Stimulated activated CD4-positive, alpha-beta T cell treated with anti-CD3 and anti-CD28 coated beads, TNF-alpha, amount 100 ng/mL, for 48 hours (primary cell): ENCODE measurements at regions not wholly inside any gene's neighbourhood (a gene's known extent, or its start where the extent isn't known, plus 50 kb on each side); places are given as distances from the start of the nearest gene placed in this dataset.

Source experiments
- DNase-seq, 3 donors: peaks; one replicate each; pipeline ENCODE4 v3.0.0-alpha.2; 2020; ENCODE audit warnings: low read depth in 3 of 3

- no peak for DNase-seq
Observed at GRCh38 chr17:55668312-55668920, 54.2 kb downstream of the TMEM100 start.

GRCh38 chr17:55666806-55667205 lies 55.9 kb downstream of the TMEM100 start:
- no peak for DNase-seq

DNA sequence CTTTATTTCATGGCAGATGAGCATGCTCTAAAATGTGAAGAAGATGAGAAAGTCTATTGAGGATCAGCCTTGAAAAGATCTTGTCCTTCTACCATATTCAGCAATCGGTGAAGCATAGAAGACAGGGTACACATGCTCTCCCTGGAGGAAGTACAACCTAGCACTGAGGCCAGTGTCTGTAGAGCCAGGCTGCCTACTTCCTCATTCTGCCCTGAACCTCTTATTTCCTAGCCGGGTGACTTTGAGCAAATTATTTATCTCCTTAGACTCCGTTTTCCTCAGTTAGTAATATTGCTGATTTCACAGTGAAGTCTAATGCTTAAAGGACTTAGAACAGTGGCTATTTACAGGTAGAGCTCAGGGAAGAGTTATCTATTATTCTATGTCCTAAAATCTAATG lies 58.4 kb downstream of the TMEM100 start:
- no peak for DNase-seq

GRCh38 chr17:55663400-55663799 lies 59.3 kb downstream of the TMEM100 start:
- no peak for DNase-seq

- DNase-seq = no peak
Observed at GRCh38 chr17:55661963-55662834, 60.5 kb downstream of the TMEM100 start.

DNA sequence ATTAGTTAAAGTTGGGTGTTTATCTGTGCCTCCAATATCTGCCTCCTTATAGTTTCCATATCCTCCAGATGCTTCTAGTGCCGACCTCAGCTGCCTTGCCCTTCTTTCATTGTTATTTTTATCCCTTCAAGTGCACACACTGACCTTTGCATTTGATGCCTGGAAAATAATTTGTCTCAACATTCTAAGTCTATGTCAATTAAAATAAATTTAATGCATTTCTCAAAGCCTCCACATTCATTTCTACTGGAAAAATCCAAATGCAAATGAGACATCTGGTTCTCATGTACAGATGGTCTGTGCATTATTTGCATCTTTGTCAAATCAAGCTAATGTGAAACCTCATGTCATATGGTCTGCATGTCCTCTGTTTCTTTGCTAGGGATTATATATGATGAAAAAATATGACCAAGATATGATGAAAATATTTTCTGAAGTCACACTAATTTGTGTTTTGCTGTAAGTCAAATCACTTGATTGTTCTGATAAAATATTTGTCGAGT lies 61.4 kb downstream of the TMEM100 start:
- DNase-seq = no peak

DNA sequence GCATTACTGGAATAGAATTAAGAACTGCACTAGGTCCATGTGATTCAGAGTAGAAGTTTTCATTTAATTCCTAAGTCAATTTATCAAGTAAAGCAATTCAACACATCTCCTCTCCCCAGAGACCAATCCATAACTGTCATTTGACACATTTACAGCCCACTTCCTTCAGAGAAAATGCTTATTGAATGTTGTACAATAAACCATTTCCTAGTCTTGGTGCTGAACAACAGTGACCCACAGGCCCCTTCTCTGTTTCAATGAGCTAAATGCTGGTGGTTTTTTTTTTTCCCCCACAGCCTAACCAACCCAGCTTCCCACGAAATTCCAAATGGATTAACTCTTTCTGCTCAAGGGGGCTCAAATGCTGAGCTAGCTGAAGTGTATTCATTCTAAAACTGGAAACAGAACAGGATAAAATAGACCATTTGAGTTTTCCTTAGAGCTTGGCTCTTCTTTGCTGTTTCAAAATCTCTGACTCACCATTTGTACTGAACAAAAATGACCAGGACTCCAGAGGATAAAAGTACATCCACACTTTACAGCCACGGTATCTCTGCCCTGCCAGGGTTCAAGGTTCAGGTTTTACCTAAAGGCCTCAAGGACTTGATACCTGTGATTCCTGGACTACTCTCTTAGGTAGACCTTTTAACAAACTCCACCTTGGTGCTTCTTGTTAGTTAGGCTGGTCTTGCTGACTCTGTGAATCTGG lies 62.3 kb downstream of the TMEM100 start:
- no peak for DNase-seq

DNA sequence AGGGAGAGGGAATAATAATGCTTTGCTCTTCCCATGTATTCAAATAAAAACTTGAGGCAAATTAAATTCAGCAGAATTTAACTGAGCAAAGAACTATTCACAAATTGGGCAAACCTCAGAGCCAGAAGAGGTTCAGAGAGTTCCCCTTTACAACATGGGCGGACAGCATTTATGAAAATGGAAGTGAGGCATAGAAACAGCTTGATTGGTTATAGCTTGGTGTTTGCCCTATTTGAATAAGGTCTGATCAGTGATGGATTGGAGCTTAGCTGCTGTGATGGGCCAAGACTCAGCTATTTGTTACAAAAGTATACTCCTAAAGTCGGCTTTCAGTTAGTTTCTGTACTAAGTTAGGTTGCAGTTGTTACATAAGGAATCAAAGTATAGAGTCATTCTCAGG lies 63.0 kb downstream of the TMEM100 start:
- no peak for DNase-seq

DNA sequence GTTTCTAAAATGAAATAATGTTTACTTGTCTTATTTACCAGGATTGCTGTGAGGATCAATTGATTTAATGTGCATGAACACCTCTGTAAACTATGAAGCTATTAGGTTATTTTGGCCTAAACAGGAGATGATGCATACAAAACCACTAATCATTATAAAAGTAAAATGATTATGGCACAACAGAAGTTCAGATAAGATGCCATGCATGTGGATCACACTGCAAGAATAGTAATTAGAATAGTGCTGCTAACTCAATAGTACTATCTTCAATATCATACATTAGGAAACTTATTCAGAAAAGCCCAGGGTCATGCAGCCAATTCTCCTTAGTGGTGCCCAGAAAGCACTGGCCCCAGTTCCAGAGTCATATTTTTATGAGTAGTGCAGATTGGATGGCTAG lies 66.9 kb downstream of the TMEM100 start:
- DNase-seq = no peak

- no peak for DNase-seq
Observed at GRCh38 chr17:55654821-55655220, 67.8 kb downstream of the TMEM100 start.

DNA sequence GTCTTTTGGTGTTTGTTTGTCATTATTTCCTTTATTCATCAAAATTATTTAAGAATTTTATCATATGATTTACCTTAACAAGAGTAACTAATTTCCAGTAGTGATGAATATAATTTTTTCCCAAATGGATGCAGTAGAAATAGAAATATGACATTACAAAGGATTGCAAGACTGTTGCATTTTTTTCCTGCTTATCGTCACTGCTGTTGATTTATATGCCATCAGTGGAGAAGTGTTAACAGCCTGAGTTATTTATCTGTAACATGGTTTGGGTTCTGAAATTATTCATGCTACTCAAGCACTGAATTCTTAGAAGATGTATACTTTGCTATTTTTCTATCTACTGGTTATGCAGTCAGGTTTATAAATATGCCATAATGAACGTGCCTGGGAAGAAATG lies 68.6 kb downstream of the TMEM100 start:
- DNase-seq = no peak

DNA sequence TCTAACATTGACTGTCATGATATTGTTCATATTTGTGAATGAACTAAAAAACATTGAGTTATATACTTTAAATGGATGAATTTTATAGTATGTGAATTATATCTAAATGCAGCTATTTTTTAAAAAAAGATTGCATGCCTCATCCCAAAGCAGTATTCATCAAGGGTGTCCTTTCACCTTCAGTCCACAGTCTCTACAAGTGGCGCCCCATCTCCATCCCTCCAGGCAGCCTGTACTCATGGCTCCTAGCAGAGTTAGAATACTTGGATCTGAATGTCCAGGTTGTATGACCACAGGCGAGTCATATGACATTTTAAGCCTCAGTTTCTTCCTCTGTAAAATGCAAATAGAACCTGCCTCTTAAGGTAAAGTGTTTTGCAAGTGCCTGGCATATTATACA lies 69.8 kb downstream of the TMEM100 start:
- DNase-seq = no peak

DNA sequence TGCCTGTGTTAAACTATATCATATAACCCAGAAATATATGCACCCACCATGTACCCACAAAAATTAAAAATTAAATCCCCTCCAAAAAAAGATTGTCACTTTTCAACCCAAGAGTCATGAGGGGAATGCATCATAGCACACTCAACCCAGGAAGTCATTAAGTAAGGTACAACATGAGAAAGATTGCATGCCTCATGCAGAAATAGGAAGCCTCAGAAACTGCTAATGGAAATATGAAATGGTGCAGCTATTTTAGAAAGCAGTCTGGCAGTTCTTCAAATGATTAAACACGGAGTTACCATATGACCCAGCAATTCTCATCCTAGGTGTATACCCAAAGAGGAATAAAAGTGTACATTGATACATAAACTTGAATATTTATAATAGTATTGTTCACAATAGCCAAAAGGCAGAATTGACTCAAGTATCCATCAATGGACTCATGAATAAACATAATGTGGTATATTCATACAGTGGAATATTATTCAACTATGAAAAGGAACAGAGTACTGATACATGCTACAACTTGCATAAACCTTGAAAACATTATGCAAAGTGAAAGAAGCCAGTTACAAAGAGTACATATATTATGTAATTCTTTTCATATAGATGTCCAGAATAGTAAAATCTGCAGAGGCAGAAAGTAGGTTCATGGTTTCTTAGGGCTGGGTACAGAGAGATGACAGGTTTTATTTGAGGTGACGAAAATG lies 70.4 kb downstream of the TMEM100 start:
- DNase-seq = no peak

DNA sequence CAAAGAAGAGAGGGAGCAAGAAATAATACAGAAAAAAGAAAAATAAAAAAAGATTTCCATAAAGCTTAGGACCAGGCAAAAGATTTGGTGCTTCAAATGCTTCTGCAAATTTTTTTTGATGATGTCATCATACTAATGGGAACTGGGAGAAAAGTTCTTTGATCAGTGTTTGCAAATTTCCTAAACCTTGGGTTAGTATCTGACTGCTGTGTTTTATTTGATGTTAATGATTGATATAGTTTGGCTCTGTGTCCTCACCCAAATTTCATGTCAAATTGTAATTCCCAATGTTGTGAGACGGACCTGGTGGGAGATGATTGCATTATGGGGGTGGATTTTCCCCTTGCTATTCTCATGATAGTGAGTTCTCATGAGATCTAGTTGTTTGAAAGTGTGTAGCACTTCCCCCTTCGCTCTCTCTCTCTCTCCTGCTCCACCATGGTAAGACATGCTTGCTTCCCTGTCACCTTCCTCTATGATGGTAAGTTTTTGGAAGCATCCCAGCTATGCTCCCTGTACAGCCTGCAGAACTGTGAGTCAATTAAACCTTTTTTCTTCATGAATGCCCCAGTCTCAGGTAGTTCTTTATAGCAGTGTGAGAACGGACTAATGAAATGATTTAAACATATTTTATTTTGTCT lies 72.6 kb downstream of the TMEM100 start:
- no peak for DNase-seq

GRCh38 chr17:55648086-55648485 lies 74.6 kb downstream of the TMEM100 start:
- DNase-seq = no peak

GRCh38 chr17:55645361-55645760 lies 77.3 kb downstream of the TMEM100 start:
- no peak for DNase-seq

DNA sequence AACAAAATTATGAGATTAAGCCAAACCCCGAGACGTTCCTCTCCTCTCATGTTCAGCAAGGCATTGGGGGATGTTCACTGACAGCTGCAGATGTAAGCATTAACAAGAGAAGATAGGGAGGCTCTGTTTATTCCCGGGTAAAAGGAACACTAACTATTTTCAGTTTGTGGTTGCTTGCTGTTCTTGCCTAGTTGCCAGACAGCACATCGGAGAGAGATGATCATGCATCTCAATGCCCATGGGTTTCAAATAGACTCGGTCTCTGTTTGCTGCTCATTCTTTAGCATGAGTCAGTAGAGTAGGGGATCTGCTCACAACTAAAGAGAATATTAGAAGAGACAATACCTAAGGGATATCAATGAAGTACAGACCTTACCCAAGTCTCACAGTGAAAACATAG lies 78.3 kb downstream of the TMEM100 start:
- DNase-seq = no peak

DNA sequence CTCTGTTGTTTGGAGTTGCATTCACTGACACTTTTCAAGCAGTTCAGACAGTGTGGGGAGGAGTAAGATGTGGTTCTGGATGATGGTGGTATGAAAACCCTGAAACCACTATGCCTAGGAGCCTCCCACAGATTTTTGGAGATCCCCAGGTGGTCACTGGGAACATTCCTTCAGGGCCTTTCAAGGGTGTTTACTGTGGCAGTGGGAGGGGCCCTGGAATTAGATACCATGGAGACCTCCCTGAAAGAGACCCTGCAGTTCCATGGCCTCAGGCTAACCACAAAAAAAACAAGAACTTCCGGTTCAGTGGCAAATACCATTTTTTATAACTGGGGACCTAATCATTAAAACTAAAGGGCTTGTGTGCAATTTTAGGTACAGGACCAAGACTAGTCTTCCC lies 79.9 kb downstream of the TMEM100 start:
- no peak for DNase-seq

DNA sequence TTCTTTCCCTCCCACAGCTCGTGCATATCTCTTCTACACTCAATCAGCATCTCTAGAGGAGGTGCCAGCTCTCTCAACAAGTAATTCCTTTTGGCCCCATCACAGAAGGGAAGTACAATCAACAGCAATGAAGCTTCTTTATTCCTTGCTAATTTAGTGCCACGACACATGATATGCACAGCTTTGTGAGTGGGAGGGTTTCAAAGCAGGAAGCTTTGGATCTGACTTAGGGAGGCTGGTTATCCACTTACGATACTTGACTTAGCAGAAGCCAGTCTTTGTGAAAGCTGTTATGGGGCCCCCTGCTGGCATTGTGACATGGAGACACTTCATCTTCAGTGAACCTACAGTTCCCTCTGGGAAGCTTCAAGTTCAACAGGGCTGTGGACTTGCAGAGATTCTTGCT lies 81.0 kb downstream of the TMEM100 start:
- peak; percentile 8 to 11 (median 9) for DNase-seq

GRCh38 chr17:55639096-55639495 lies 83.6 kb downstream of the TMEM100 start:
- DNase-seq = no peak

DNA sequence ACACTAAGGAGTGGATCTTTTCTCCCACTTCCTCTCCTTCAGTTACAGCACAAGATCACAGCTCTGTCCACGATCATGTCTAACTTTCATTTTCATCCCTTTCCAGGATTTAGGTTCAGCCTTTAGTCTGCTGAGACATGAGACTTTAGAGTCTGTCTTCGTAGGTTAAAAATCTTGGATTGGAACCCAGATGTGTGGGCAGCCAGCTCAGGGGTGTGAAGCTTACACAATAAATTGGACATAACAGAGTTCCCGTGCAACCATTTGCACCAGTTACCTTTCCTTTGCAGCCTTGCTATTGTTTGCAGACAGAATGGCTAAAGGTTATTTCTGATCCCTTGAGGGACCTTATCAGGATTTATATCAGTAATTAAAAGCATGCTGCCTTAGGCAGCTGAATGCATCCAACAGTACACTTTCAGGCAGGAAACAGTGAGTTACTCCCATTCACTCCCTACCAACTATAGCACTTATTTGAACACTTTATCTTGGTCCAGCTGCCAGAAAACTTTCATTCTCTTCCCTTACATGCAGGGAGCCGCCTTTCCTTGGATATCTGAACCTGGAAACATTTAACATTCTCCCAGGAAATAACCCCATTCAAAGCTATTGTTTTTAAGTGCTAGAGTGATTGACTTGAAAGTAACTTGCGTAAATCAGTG lies 87.3 kb downstream of the TMEM100 start:
- DNase-seq = no peak
